ENCODE measurements at regions not wholly inside any gene's neighbourhood (a gene's known extent, or its start where the extent isn't known, plus 50 kb on each side); places are given as distances from the start of the nearest gene placed in this dataset.
"Not testable (repeated sequence)": the region's sequence is repeated elsewhere in the genome, so short reads cannot be mapped to it uniquely, and the experiment has no call there.

DNA sequence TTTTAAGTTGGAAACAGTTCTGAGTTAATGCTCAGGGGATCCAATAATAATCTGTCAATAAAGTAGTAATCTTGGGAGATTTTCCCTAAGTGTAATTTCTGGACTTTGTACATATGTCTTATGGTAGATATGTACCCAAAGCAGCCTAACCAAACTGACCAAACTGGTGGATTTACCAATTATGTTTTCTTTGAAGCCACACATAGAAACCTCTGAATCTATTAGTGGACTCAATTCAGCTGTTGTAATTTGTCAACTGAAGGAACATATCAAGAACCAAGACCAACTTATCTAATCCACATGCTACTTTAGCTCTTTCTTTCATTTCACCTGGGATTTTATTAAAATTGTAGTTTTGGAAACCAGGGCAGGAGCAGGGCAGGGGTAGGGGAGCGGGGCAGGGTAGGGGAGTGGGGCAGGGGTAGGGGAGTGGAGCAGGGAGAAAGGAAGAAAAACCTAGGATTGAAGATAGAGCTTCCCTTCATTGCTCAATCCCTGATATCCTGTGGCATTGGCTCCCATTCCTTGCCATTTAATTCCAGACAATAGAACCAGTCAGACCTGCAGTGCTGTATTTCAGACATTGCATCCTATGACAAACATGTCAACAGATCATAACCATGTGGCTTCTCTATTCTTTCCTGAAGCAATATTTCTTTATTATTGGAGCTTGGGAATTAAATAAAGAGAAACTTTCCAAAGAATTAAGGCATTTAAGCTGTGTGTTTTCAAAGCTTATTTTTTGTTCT lies 101.8 kb downstream of the NFKBIZ start:
- peak in 1 of 2 experiments; percentile 1 for DNase-seq

DNA sequence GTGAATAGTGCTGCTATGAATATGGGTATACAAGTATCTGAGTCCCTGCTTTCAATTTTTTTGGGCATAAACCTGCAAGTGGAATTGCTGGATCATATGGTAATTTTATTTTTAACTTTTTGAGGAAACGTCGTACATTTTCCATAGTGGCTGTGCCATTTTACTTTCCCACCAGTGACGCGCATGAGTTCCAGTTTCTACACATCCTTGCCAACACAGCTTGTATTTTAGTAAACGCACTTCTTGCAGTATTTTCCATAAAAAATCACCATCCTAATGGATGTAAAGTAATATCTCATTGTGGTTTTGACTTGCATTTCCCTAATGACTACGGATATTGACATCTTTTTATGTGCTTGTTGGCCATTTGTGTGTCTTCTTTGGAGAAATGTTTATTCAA lies 105.0 kb downstream of the NFKBIZ start:
- DNase-seq, result no peak

DNA sequence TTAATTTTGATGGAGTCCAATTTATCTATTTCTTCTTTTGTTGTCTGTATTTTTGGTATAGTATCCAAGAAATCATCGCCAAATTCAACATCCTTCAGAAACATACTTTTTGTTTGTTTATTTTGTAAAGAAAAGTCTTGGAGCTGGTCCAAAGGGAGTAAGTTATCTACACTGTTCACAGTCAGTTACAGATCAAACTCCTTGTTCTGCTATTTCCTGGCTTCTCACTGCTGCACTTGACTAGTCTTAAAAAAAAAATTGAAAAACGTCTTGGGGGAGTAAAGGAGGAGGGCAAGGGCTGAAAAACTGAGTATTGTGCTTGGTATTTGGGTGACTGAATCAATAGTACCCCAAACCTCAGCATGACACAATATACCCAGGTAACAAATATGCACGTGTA lies 105.6 kb downstream of the NFKBIZ start:
- no peak for DNase-seq

DNA sequence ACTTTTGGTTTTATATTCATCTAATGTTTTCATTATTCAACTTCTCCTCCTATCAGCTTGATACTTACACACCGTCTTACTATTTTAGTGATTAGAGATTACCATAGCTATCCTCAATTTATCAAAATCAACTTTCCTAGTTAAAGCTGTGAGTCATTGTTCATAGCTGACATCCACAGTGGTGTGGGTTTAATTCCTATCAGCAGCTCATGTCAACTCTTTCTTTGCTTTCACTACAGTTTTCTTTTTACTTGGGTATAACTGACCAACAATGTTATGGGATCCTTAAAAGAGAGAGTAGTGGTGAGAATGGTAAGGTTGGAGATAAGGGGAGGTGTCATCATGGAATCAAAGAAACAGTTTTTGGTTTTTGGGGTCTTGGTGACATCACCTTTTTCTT lies 112.7 kb downstream of the NFKBIZ start:
- DNase-seq, result no peak

DNA sequence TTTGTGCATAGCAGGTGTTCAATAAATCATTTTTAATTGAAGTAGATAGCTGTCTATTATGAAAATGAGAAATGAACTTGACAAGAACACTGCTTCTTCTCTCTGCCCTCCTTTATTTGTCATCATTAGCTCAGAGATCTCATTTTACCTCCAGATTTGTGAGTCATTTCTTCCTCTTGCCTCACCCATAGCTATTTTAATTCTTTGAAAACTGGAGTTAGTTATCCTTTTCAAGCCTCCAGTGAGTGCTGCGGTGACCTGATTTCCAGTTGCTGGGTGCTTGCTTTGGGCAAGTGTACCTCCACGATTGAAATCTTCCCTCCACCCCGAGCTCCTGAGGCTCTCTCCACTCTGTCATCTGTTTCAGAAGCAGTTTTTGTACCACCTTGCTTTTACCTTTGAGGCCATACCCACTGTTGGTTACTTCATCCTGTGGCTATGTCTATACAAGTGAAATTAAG lies 114.6 kb downstream of the NFKBIZ start:
- no peak for DNase-seq

DNA sequence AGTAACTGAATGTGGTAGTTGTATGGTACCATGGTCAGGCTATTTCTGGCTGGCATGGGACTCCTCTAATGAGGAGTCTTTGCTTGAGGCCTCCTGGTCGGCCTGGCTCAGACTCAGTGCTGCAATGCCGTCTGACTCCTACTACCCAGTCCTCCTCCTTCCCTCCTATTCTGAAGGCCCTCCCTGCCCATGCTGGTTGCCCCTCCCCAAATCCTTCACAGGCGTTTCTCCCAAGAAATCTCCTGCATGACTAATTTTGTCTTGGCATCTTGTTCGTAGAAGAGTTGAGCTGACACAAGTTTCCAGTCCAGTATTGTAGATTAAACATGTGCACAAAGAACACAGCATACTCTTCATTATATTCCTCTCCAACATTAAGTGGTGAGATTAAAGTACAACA lies 115.5 kb downstream of the NFKBIZ start:
- DNase-seq, result no peak

DNA sequence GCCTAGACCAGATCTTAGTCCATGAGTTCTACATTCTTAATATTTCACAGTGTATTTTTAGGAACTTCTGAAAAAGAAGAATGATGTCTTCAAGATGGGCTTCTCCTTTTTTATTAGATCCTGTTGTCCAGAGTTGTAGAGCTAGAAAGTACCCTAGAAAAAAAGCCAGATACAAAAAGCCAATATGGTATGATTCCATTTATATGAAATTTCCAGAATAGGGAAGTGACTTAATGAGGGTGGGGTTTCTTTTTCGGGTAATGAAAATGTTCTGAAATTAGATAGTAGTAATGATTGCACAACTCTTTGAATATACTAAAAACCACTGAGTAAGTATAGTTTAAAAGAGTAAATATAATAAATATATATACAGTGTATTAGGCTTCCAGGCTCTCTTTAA lies 116.9 kb downstream of the NFKBIZ start:
- no peak for DNase-seq

DNA sequence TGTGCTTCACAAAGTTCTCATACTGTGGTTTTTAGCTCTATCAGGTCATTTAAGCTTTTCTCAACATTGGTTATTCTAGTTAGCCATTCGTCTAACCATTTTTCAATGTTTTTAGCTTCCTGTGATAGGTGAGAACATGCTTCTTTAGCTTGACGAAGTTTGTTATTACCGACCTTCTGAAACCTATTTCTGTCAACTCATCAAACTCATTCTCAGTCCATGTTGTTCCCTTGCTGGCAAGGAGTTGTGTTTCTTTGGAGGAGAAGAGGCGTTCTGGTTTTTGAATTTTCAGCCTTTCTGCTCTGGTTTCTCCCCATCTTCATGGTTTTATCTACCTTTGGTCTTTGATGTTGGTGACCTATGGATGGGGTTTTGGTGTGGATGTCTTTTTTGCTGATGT lies 120.9 kb downstream of the NFKBIZ start:
- DNase-seq, result no peak

DNA sequence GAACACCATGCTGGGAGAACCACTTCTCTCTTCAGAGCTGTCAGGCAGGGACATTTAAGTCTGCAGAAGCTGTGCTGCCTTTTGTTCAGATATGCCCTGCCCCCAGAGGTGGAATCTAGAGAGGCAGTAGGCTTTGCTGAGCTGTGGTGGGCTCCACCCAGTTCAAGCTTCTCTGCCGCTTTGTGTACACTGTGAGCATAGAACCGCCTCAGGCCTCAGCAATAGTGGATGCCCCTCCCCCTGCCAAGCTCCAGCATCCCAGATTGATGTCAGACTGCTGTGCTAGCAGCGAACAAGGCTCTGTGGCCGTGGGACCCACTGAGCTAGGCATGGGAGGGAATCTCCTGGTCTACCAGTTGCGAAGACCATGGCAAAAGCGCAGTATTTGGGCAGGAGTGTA lies 121.6 kb downstream of the NFKBIZ start:
- DNase-seq, result peak in 1 of 2 experiments; percentile 10

DNA sequence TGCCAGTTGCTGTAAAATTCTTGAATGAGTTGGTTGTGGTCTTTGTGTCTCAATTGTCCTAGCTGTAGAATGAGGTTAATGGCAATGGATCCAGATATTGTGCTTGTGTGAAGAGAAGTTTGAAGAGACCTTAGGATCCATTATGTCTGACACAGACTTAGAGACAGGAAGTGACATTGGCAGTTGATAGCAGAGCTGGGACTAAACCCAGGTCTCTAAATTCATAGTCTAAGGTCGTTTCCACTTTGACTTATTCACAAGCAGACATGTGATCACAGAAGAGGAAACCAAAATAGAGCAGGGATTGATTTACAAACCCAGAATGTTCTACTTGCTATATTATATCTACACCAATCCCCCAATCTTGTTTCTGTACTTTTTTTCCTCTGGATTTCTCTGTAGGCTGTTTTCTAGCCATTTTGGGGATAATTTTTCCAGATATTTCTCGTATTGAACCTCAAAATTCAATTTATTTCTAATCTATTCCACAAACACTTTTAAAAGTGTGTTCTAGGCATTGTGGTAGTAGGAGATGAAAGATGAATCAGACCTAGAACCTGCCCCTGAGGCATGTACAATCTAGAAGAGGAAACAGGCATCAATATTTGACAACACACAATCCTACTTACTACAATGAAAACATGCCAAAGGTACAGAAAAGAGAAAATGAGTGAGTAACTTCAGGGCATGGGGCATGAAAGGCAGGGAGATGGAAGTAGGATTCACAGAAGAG lies 123.3 kb downstream of the NFKBIZ start:
- DNase-seq, result no peak

DNA sequence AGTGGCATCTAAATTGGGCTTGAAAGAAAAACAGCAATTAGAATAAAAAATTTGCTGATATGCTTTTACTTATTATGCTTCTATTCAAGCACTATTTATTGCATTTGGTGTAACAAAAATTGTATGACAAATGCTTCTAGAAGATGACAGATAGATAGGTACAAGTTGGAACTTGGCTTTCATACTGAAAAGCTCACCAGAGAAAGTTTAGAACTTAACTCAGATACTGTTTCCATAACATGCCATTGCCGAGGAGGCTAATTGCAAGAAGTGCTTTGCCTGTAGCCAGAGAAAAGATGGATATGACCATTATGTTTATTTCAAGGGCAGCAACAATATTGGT lies 123.8 kb downstream of the NFKBIZ start:
- no peak for DNase-seq

DNA sequence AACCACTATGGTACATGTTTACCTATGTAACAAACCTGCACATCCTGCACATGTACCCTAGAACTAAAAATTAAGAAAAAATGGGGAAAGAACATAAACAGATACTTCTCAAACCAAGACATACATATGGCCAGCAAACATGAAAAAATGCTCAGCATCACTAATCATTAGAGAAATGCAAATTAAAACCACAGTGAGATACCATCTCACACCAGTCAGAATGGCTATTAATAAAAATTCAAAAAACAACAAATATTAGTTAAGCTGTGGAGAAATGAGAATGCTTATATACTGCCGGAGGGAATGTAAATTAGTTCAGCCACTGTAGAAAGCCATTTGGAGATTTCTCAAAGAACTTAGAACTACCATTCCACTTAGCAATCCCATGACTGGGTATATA lies 126.1 kb downstream of the NFKBIZ start:
- DNase-seq, result not testable (repeated sequence)

DNA sequence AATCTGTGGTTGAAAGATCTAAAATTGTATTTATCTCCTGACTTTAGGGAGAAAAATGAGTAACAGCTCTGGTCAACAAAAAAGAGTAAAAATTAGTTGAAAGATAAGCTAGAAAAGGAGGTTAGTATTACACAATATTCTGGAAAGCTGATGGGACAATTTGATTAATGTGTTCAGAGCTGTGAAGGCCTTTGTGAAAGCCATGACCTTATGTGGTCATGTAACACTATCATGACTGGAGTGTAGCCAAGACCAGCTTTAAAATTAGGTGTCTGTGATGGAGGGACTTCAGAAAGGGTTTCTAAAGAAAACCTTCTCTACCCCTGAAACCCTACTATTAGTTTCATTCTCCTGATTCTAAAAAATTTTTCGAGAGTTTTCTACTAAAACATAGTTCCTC lies 127.2 kb downstream of the NFKBIZ start:
- no peak for DNase-seq

DNA sequence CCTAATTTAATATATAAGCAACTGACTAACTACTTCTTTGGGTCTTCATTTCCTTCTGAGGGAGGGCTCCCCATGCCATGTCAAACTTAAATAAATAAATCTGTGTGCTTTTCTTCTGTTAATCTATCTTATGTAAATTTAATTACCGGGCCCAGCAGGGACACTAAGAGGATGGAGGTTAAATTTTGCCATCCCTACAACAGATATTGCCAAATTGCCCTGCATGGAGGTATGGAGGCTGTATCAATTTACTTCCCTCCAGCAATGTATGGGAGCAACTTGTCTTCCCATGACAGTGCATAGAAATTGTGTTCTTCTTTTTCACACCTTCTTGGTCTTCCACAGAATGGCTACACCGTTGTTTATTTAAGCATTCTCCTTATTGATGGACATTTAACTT lies 129.0 kb downstream of the NFKBIZ start:
- DNase-seq, result no peak

DNA sequence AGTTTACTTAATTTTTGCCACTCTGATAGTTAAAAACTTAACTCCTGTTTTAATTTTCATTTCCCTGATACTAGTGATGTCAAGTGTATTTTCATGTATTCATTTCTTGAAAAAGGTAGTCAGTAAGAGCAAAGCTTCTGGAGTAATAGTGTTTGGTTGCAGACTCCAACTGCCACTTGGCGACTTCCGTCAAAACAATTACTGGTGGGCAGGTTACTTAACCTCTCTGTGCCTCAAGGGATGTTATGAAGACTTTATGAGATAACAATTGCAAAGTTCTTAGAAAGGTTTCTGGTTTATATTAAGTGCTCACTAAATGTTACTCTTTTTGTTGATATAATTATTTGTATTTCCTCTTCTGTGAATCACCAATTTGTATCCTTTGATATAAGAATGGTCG lies 129.7 kb downstream of the NFKBIZ start:
- DNase-seq, result no peak

DNA sequence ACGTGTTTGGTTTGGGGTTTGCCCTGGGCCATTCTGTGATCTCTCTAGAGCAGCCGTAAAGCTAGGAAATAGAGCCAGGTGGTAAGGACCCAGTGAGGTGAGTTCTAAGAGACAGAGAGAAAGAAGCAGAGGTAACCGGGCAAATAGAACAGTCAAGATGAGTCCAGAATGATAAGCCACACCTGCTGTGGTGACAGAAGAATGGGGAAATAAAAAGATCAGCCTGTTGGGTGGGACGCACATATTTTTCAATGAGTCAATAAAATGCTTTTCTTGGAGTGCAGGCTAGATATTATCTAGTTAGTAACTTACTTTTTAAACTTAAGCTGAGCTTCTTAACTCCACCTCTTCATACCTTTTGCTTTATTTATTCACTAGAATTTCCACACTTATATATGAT lies 135.0 kb downstream of the NFKBIZ start:
- DNase-seq, result no peak

DNA sequence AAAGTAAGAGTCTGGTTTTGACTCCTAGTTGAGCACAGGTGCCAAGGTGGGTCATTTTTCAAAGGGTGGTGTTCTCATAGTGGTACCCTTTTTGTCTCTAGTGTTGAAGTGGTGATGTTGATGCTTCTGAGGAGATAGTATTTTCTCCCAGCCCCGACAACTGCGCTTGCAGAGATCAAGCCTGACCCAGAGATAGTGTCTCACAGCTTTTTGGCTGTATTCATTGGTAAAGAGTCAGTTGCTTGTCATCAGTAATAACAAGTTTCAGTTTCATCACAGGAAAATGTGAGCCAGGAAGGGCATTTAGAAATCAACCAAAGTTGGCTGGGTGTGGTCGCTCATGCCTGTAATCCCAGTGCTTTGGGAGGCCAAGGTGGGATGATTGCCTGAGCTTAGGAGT lies 139.3 kb downstream of the NFKBIZ start:
- DNase-seq, result no peak

DNA sequence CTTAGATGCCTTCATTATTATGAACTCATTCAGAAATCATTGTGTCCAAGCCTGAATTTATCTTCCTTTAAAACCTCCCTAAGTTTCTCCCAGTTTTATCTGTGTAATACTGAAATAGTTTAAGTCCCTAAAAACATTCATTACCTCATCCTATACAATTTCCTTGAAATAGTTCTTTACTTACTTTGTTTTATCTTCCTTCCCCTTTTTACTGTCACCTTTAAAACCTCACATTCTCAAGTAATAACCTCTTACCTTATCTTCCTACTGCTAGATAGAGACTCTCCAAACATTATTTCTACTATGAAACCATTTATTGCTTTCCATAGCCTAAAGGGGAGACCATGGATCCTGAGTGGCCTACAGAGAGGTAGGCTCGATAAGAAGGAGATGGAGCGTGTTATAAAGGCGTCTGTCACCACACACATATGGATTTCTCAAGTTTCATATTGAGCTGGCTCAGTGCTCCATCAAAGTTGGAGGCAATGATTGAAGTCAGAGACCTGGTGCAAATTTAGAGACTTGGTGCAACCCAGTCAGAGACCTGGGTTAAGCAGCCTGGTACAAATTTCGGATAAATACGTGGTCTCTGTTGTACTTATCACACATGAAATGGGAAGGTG lies 140.4 kb downstream of the NFKBIZ start:
- DNase-seq, result no peak

DNA sequence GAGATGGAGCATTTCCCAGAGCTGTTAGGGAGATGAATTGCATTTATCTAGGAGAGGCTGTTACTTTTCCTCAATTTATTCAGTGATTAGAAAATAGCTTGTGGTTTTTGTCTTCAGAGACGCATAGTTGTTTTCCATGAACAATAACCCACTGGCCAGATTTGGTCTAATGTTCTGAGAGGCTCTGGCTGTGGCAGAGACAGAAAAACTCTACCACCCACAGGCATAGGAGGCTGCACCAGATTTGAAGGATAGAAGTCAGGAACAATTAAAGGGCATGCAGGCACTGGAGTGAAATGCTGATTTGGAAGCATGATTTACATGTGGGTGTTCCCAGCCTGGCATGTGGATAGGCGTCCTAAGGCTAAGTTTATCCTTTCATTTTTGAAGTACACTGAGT lies 143.5 kb downstream of the NFKBIZ start:
- no peak for DNase-seq

DNA sequence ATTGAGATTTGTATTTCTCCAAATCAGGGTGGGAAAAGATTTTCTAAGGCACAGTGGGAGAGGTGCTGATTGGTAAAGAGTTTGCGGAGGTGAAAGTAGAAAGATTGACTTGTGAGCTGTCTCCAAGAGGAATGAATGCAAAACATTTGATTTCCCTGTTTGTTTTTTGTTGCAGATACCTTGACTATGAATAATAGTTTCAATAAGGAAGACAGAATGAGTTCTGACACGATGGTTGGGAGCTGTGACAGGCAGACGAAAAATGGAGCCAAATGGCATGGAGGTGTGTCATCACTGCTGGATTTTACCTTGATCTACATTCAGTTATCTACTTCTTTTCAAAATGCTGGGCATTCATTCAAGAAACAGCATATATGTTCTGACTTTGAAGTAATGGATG lies 145.1 kb downstream of the NFKBIZ start:
- no peak for DNase-seq

DNA sequence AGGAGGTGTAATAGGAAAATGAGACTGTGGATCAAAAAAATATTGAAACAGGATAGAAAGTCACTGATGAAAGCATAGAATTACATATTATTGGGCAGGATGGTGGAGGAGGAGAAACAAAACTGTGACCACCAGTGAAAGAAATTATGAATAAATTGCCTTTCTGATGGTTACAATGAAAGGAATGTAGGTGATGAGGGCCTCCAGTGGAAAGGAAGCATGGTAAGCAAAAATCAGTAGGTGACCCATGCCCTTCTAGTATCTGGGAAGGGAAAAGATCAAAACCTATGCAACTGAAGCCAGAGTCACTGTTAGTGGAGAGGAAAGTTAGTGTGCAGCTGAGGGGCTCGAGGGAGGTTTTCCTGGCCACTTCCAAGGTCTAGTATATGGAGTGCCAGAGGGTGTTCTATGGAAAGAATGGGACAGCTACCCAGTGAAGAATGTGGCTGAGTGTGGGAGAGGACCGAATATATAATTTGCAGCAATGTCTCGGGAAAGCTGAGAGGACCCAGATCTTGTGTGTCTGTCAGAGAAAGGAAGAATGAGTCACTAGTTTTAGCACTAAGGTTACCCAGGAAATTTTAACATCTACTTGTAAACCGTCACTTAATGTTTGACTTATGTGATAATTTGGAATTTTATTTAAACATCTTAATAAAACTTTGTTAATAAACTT lies 146.2 kb downstream of the NFKBIZ start:
- no peak for DNase-seq

DNA sequence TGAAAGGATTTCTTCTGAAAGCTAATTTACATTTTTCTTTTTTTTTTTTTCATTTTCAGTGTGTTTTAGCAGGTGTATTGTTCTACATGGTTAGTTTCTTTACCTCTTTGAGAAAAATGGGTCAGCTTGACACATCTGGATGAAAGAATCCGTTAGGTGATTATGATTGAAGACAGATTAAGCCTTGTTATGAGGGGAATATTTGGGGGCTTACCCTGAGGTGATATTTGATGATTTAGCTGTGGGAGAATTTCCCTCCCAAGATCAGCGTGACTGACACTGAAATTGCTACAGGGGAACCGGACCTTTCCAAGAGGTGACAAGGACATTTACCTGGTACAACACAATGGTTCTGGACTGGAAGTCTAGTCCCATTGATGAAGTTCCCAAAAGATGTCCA lies 147.5 kb downstream of the NFKBIZ start:
- no peak for DNase-seq

DNA sequence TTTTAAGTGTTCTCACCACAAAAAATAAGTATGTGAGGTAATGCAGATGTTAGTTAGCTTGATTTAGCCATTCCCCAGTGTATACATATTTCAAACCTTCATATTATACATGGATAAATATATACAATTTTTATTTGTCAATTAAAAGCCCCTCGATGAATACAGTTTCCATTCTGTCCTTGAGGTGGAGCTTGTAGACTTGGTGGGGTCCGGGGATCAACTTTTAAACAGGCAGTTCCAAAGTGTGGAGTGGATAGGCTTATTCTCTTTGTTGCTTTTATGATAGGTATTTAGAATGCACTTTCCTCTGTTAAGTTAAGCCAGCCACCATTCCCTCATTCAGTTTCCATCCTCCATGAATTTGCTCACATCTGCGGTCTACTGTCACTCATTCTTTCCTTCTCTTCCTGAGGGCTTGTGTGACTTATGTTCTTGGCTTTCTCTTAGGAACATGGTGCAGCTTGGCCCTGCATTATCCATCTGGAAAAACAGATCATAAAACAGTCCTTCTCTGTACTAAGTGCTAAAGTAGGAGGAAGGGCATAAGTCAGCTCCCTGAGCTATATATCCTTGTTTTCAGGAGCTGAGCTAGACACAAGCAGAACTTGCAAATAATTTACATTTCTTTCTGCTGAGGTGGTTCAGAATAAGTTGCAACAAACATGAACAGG lies 149.1 kb downstream of the NFKBIZ start:
- no peak for DNase-seq

Data from NCI-H526 (cell line).